GM23338 (cell line): ENCODE measurements at regions not wholly inside any gene's neighbourhood (a gene's known extent, or its start where the extent isn't known, plus 50 kb on each side); places are given as distances from the start of the nearest gene placed in this dataset.

Source experiments
- ATAC-seq: fragments of 200-7000 bp; cut with Tn5 transposase; 3 replicates; pipeline ENCODE4 v1.9.1; 2020
- DNase-seq: peaks from one replicate; pipeline ENCODE4 v3.0.0-alpha.2; 2015; ENCODE audit warnings: low spot score
- H2AFZ ChIP-seq: fragments of 200-600 bp; sonication (generic); 2 replicates; pipeline ENCODE4 v1.8.0; 2016; ENCODE audit warnings: antibody characterized with exemption, mild to moderate bottlenecking, moderate library complexity
- H3F3A ChIP-seq: fragments of 200-600 bp; sonication (generic); replicated peaks from 2 replicates; pipeline ENCODE4 v1.8.0; 2017; ENCODE audit warnings: antibody characterized with exemption, mixed run types, low read depth
- H3K27ac ChIP-seq: fragments of 200-600 bp; sonication (generic); 2 replicates; pipeline ENCODE4 v1.6.1; 2016; ENCODE audit warnings: low read depth
- H3K27me3 ChIP-seq: fragments of 200-600 bp; sonication (generic); 2 replicates; pipeline ENCODE4 v1.8.0; 2016; ENCODE audit warnings: mild to moderate bottlenecking, mixed run types, moderate library complexity; ENCODE audit not compliant: insufficient read depth
- H3K36me3 ChIP-seq: fragments of 200-600 bp; sonication (generic); 2 replicates; pipeline ENCODE4 v1.8.0; 2016; ENCODE audit warnings: mild to moderate bottlenecking; ENCODE audit not compliant: insufficient read depth
- H3K4me1 ChIP-seq: fragments of 200-600 bp; sonication (generic); 2 replicates; pipeline ENCODE4 v1.8.0; 2016; ENCODE audit warnings: mild to moderate bottlenecking, moderate library complexity; ENCODE audit not compliant: insufficient read depth
- H3K4me2 ChIP-seq: fragments of 200-600 bp; sonication (generic); 2 replicates; pipeline ENCODE4 v1.7.1; 2017; ENCODE audit warnings: mixed run types
- H3K4me3 ChIP-seq: fragments of 200-600 bp; sonication (generic); 2 replicates; pipeline ENCODE4 v1.6.1; 2016; ENCODE audit warnings: mixed run types
- H3K79me2 ChIP-seq: fragments of 200-600 bp; sonication (generic); replicated peaks from 2 replicates; pipeline ENCODE4 v1.8.0; 2017; ENCODE audit warnings: mild to moderate bottlenecking; ENCODE audit not compliant: insufficient read depth
- H3K9me2 ChIP-seq: fragments of 200-600 bp; sonication (generic); 2 replicates; pipeline ENCODE4 v1.8.0; 2017; ENCODE audit not compliant: insufficient read depth
- H4K20me1 ChIP-seq: fragments of 200-600 bp; sonication (generic); replicated peaks from 2 replicates; pipeline ENCODE4 v1.8.0; 2017; ENCODE audit warnings: mild to moderate bottlenecking; ENCODE audit not compliant: insufficient read depth
- H3K27ac Mint-ChIP-seq: 2 replicates; pipeline ENCODE4 v1.8.0; 2020; ENCODE audit warnings: inconsistent platforms, mild to moderate bottlenecking, moderate library complexity, mixed read lengths
- H3K27me3 Mint-ChIP-seq: 3 replicates; pipeline ENCODE4 v1.8.0; 2022; ENCODE audit warnings: low read depth, mild to moderate bottlenecking, moderate library complexity, mixed read lengths, inconsistent platforms; ENCODE audit not compliant: insufficient read depth, poor library complexity
- H3K36me3 Mint-ChIP-seq: 3 replicates; pipeline ENCODE4 v1.8.0; 2021; ENCODE audit warnings: low read depth, mild to moderate bottlenecking, inconsistent platforms, moderate library complexity, mixed read lengths
- H3K4me1 Mint-ChIP-seq: 3 replicates; pipeline ENCODE4 v1.8.0; 2020; ENCODE audit warnings: mild to moderate bottlenecking, inconsistent platforms, mixed read lengths
- H3K4me3 Mint-ChIP-seq: 3 replicates; pipeline ENCODE4 v1.8.0; 2021; ENCODE audit warnings: moderate library complexity, mild to moderate bottlenecking, inconsistent platforms, mixed read lengths
- H3K9me3 Mint-ChIP-seq: 3 replicates; pipeline ENCODE4 v1.8.0; 2020; ENCODE audit warnings: moderate library complexity, mild to moderate bottlenecking, inconsistent platforms, mixed read lengths
- CREB1 ChIP-seq: fragments of 250-450 bp; sonication (Bioruptor Pico); IDR thresholded peaks from 2 replicates; pipeline ENCODE4 v1.5.0; 2020; ENCODE audit warnings: low read depth, mild to moderate bottlenecking, moderate library complexity
- EZH2 ChIP-seq: fragments of 200-600 bp; sonication (generic); IDR thresholded peaks from one replicate; pipeline ENCODE4 v1.8.0; 2017; ENCODE audit warnings: antibody characterized with exemption, mild to moderate bottlenecking, low read depth; ENCODE audit not compliant: unreplicated experiment
- EZH2phosphoT487 ChIP-seq: fragments of 200-600 bp; sonication (generic); IDR thresholded peaks from one replicate; pipeline ENCODE4 v1.8.1; 2018; ENCODE audit warnings: antibody characterized with exemption; ENCODE audit not compliant: unreplicated experiment
- JUNB ChIP-seq: IDR thresholded peaks from one replicate; pipeline ENCODE4 v1.6.1; 2016; ENCODE audit warnings: antibody characterized with exemption; ENCODE audit not compliant: unreplicated experiment
- NANOG ChIP-seq: IDR thresholded peaks from 2 replicates; pipeline ENCODE4 v1.6.1; 2016; ENCODE audit warnings: antibody characterized with exemption, borderline replicate concordance
- POLR2AphosphoS5 ChIP-seq: IDR thresholded peaks from 2 replicates; pipeline ENCODE4 v1.6.1; 2016; ENCODE audit warnings: antibody characterized with exemption, low read depth
- STAT1 ChIP-seq: IDR thresholded peaks from one replicate; pipeline ENCODE4 v1.6.1; 2016; ENCODE audit warnings: antibody characterized with exemption; ENCODE audit not compliant: unreplicated experiment
- ZNF114 ChIP-seq: fragments of 250-450 bp; sonication (Bioruptor Pico); IDR thresholded peaks from 2 replicates; pipeline ENCODE4 v1.5.0; 2020; ENCODE audit warnings: mild to moderate bottlenecking, moderate library complexity
- ZNF331 ChIP-seq: fragments of 250-450 bp; sonication (Bioruptor Pico); IDR thresholded peaks from 2 replicates; pipeline ENCODE4 v1.5.0; 2020; ENCODE audit warnings: low read depth, mild to moderate bottlenecking, moderate library complexity
- TF ChIP-seq, protein P1 (sequence below): IDR thresholded peaks from one replicate; pipeline ENCODE4 v1.6.1; 2018; ENCODE audit warnings: antibody characterized with exemption; ENCODE audit not compliant: unreplicated experiment
- TF ChIP-seq, protein P2 (sequence below): IDR thresholded peaks from 2 replicates; pipeline ENCODE4 v1.6.1; 2016; ENCODE audit warnings: antibody characterized with exemption
- TF ChIP-seq, protein P3 (sequence below), 2 experiments: fragments of 200-600 bp in 1 of 2; sonication (generic) in 1 of 2; conservative IDR thresholded peaks; 2 replicates each; pipeline versions ENCODE4 v1.5.1 to v1.6.1; 2016 to 2017; ENCODE audit warnings: antibody characterized with exemption in 2 of 2, low read depth in 2 of 2, mild to moderate bottlenecking in 2 of 2, moderate library complexity in 1 of 2
- TF ChIP-seq, protein P4 (sequence below): fragments of 250-450 bp; sonication (Bioruptor Pico); IDR thresholded peaks from 2 replicates; pipeline ENCODE4 v1.5.0; 2020; ENCODE audit warnings: mild to moderate bottlenecking, moderate library complexity

DNA sequence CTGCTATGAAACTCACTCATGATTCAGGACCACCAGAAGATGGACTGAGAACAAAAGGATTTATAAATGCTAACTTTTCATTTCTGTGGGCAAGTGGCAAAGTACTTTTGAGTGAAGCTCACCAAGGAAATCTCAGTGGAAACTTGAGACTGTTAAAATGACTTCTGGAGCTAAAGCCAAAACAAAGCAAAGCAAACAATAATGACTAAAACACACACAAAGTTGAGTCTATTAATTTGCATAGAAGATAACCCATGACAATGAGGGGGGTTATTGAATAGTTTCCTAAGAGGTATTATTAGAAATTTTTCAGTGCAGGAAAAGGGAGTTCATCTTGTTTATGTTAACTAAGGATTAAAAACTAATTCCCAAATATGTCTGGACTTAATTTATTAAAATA lies 612.8 kb upstream of the FAM174A start:
- Mint-ChIP-seq H3K9me3 (no peaks in the 10 kb centered on the region), H3K4me3 (no peak overlapping the region), H3K4me1 (no peaks in the 10 kb centered on the region), H3K27me3 (no peaks in the 10 kb centered on the region), H3K27ac (no peak overlapping the region), H3K36me3 (no peaks in the 10 kb centered on the region)
- H3K27me3 ChIP-seq, result no peaks in the 10 kb centered on the region
- no peaks in the 10 kb centered on the region for H3K79me2 ChIP-seq
- no peaks in the 10 kb centered on the region for H3K4me1 ChIP-seq
- TF ChIP-seq STAT1, result no peak
- TF ChIP-seq, protein P1, sequence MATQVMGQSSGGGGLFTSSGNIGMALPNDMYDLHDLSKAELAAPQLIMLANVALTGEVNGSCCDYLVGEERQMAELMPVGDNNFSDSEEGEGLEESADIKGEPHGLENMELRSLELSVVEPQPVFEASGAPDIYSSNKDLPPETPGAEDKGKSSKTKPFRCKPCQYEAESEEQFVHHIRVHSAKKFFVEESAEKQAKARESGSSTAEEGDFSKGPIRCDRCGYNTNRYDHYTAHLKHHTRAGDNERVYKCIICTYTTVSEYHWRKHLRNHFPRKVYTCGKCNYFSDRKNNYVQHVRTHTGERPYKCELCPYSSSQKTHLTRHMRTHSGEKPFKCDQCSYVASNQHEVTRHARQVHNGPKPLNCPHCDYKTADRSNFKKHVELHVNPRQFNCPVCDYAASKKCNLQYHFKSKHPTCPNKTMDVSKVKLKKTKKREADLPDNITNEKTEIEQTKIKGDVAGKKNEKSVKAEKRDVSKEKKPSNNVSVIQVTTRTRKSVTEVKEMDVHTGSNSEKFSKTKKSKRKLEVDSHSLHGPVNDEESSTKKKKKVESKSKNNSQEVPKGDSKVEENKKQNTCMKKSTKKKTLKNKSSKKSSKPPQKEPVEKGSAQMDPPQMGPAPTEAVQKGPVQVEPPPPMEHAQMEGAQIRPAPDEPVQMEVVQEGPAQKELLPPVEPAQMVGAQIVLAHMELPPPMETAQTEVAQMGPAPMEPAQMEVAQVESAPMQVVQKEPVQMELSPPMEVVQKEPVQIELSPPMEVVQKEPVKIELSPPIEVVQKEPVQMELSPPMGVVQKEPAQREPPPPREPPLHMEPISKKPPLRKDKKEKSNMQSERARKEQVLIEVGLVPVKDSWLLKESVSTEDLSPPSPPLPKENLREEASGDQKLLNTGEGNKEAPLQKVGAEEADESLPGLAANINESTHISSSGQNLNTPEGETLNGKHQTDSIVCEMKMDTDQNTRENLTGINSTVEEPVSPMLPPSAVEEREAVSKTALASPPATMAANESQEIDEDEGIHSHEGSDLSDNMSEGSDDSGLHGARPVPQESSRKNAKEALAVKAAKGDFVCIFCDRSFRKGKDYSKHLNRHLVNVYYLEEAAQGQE, result no peak
- TF ChIP-seq, protein P2, sequence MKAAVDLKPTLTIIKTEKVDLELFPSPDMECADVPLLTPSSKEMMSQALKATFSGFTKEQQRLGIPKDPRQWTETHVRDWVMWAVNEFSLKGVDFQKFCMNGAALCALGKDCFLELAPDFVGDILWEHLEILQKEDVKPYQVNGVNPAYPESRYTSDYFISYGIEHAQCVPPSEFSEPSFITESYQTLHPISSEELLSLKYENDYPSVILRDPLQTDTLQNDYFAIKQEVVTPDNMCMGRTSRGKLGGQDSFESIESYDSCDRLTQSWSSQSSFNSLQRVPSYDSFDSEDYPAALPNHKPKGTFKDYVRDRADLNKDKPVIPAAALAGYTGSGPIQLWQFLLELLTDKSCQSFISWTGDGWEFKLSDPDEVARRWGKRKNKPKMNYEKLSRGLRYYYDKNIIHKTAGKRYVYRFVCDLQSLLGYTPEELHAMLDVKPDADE, result no peak
- TF ChIP-seq, protein P3, sequence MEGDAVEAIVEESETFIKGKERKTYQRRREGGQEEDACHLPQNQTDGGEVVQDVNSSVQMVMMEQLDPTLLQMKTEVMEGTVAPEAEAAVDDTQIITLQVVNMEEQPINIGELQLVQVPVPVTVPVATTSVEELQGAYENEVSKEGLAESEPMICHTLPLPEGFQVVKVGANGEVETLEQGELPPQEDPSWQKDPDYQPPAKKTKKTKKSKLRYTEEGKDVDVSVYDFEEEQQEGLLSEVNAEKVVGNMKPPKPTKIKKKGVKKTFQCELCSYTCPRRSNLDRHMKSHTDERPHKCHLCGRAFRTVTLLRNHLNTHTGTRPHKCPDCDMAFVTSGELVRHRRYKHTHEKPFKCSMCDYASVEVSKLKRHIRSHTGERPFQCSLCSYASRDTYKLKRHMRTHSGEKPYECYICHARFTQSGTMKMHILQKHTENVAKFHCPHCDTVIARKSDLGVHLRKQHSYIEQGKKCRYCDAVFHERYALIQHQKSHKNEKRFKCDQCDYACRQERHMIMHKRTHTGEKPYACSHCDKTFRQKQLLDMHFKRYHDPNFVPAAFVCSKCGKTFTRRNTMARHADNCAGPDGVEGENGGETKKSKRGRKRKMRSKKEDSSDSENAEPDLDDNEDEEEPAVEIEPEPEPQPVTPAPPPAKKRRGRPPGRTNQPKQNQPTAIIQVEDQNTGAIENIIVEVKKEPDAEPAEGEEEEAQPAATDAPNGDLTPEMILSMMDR (conservative IDR thresholded peaks at IDR 0.05; ENCODE audit: low read depth in 2 of 2), result no peak
- TF ChIP-seq NANOG, result no peak
- TF ChIP-seq EZH2phosphoT487, result no peak
- no peak for TF ChIP-seq POLR2AphosphoS5
- TF ChIP-seq, protein P4, sequence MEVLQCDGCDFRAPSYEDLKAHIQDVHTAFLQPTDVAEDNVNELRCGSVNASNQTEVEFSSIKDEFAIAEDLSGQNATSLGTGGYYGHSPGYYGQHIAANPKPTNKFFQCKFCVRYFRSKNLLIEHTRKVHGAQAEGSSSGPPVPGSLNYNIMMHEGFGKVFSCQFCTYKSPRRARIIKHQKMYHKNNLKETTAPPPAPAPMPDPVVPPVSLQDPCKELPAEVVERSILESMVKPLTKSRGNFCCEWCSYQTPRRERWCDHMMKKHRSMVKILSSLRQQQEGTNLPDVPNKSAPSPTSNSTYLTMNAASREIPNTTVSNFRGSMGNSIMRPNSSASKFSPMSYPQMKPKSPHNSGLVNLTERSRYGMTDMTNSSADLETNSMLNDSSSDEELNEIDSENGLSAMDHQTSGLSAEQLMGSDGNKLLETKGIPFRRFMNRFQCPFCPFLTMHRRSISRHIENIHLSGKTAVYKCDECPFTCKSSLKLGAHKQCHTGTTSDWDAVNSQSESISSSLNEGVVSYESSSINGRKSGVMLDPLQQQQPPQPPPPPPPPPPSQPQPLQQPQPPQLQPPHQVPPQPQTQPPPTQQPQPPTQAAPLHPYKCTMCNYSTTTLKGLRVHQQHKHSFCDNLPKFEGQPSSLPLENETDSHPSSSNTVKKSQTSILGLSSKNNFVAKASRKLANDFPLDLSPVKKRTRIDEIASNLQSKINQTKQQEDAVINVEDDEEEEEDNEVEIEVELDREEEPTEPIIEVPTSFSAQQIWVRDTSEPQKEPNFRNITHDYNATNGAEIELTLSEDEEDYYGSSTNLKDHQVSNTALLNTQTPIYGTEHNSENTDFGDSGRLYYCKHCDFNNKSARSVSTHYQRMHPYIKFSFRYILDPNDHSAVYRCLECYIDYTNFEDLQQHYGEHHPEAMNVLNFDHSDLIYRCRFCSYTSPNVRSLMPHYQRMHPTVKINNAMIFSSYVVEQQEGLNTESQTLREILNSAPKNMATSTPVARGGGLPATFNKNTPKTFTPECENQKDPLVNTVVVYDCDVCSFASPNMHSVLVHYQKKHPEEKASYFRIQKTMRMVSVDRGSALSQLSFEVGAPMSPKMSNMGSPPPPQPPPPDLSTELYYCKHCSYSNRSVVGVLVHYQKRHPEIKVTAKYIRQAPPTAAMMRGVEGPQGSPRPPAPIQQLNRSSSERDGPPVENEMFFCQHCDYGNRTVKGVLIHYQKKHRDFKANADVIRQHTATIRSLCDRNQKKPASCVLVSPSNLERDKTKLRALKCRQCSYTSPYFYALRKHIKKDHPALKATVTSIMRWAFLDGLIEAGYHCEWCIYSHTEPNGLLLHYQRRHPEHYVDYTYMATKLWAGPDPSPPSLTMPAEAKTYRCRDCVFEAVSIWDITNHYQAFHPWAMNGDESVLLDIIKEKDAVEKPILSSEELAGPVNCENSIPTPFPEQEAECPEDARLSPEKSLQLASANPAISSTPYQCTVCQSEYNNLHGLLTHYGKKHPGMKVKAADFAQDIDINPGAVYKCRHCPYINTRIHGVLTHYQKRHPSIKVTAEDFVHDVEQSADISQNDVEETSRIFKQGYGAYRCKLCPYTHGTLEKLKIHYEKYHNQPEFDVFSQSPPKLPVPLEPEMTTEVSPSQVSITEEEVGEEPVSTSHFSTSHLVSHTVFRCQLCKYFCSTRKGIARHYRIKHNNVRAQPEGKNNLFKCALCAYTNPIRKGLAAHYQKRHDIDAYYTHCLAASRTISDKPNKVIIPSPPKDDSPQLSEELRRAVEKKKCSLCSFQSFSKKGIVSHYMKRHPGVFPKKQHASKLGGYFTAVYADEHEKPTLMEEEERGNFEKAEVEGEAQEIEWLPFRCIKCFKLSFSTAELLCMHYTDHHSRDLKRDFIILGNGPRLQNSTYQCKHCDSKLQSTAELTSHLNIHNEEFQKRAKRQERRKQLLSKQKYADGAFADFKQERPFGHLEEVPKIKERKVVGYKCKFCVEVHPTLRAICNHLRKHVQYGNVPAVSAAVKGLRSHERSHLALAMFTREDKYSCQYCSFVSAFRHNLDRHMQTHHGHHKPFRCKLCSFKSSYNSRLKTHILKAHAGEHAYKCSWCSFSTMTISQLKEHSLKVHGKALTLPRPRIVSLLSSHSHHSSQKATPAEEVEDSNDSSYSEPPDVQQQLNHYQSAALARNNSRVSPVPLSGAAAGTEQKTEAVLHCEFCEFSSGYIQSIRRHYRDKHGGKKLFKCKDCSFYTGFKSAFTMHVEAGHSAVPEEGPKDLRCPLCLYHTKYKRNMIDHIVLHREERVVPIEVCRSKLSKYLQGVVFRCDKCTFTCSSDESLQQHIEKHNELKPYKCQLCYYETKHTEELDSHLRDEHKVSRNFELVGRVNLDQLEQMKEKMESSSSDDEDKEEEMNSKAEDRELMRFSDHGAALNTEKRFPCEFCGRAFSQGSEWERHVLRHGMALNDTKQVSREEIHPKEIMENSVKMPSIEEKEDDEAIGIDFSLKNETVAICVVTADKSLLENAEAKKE, result no peak
- no peak for TF ChIP-seq EZH2
- TF ChIP-seq CREB1 (CRISPR knock-in tag), result no peak
- no peak for TF ChIP-seq ZNF331 (CRISPR knock-in tag)
- no peak for TF ChIP-seq JUNB
- no peak for TF ChIP-seq ZNF114 (CRISPR knock-in tag)
- H3K36me3 ChIP-seq, result no peaks in the 10 kb centered on the region
- H3K4me3 ChIP-seq, result no peak overlapping the region
- H3F3A ChIP-seq, result no peaks in the 10 kb centered on the region
- H3K9me2 ChIP-seq, result no peaks in the 10 kb centered on the region
- no peak overlapping the region for H3K4me2 ChIP-seq
- no peaks in the 10 kb centered on the region for H4K20me1 ChIP-seq
- ATAC-seq (no peak), DNase-seq (no peak)
- no peak overlapping the region for H3K27ac ChIP-seq
- no peak overlapping the region for H2AFZ ChIP-seq
